H1 (cell line): ENCODE measurements at regions not wholly inside any gene's neighbourhood (a gene's known extent, or its start where the extent isn't known, plus 50 kb on each side); places are given as distances from the start of the nearest gene placed in this dataset.
A peak's percentile ranks its signal among the peaks of the same experiment; 100 is the strongest.

Experiments
- CTCF ChIA-PET: fragments of 300-600 bp; sonication (Branson Sonifier 250); formaldehyde crosslinking; loops from one replicate; lab custom pipeline; 2021; ENCODE audit not compliant: partially characterized antibody; lab: Charles Lee
- POLR2A ChIA-PET: fragments of 300-600 bp; sonication (Branson Sonifier 250); formaldehyde crosslinking; loops from one replicate; lab custom pipeline; 2021; ENCODE audit warnings: inconsistent platforms; ENCODE audit not compliant: partially characterized antibody; lab: Charles Lee
- DNase-seq, 2 experiments: peaks; one replicate each; pipeline versions ENCODE4 v3.0.0 to v3.0.0-alpha.2; 2010 to 2022; ENCODE audit warnings: low spot score in 2 of 2, low read depth in 1 of 2, mixed read lengths in 1 of 2
- FAIRE-seq: peaks from 2 replicates; lab custom pipeline; 2011; peaks lifted over from hg19 to GRCh38; lab: Jason Lieb, UNC
- H2AFZ ChIP-seq: 2 replicates; pipeline ENCODE4 v1.8.1; 2012; ENCODE audit warnings: low read length, inconsistent platforms
- H2AK5ac ChIP-seq: 2 replicates; pipeline ENCODE4 v1.6.1; 2013; ENCODE audit warnings: low read depth, low read length
- H2BK120ac ChIP-seq: replicated peaks from 2 replicates; pipeline ENCODE3; 2013; ENCODE audit warnings: low read depth, low read length, inconsistent platforms
- H2BK12ac ChIP-seq: 2 replicates; pipeline ENCODE4 v1.6.1; 2013; ENCODE audit warnings: low read depth, low read length
- H2BK15ac ChIP-seq: 2 replicates; pipeline ENCODE4 v1.6.1; 2013; ENCODE audit warnings: low read length
- H2BK20ac ChIP-seq: 2 replicates; pipeline ENCODE4 v1.6.1; 2013; ENCODE audit warnings: low read length
- H2BK5ac ChIP-seq: 2 replicates; pipeline ENCODE4 v1.6.1; 2013; ENCODE audit warnings: low read depth, low read length
- H3K14ac ChIP-seq: 2 replicates; pipeline ENCODE4 v1.6.1; 2013; ENCODE audit warnings: inconsistent platforms; ENCODE audit not compliant: insufficient read length
- H3K18ac ChIP-seq: 2 replicates; pipeline ENCODE4 v1.6.1; 2013; ENCODE audit warnings: low read length; ENCODE audit errors: extremely low read depth
- H3K23ac ChIP-seq: 2 replicates; pipeline ENCODE4 v1.6.1; 2013; ENCODE audit warnings: inconsistent platforms; ENCODE audit not compliant: insufficient read length
- H3K23me2 ChIP-seq: 2 replicates; pipeline ENCODE4 v1.6.1; 2013; ENCODE audit warnings: low read depth, low read length
- H3K27ac ChIP-seq: 2 replicates; pipeline ENCODE4 v1.6.1; 2011; ENCODE audit warnings: low read depth, low read length, inconsistent platforms
- H3K27me3 ChIP-seq, 4 experiments: replicated peaks in 1 of 4; 1 replicate in 1 of 4; 2 replicates in 3 of 4; pipeline versions ENCODE4 v1.6.1 to v1.8.1; 2011 to 2013; ENCODE audit warnings: low read length in 3 of 4, mild to moderate bottlenecking in 3 of 4, inconsistent platforms in 2 of 4, mixed read lengths in 2 of 4, moderate library complexity in 1 of 4; ENCODE audit not compliant: control insufficient read depth in 3 of 4, insufficient read depth in 3 of 4; ENCODE audit errors: extremely low read depth in 1 of 4
- H3K36me3 ChIP-seq, 4 experiments: 2 replicates each; pipeline versions ENCODE4 v1.6.1 to v1.8.1; 2011 to 2013; ENCODE audit warnings: mild to moderate bottlenecking in 4 of 4, low read length in 3 of 4, moderate library complexity in 2 of 4, control low read depth in 1 of 4, inconsistent platforms in 1 of 4; ENCODE audit not compliant: insufficient read depth in 4 of 4, control insufficient read depth in 2 of 4
- H3K4ac ChIP-seq: replicated peaks from 2 replicates; pipeline ENCODE3; 2013; ENCODE audit warnings: low read length, low read depth, mixed read lengths, inconsistent platforms; ENCODE audit not compliant: insufficient read length
- H3K4me1 ChIP-seq, 4 experiments: replicated peaks in 1 of 4; 1 replicate in 1 of 4; 2 replicates in 3 of 4; pipeline versions ENCODE4 v1.6.1 to v1.8.1; 2011 to 2013; ENCODE audit warnings: low read length in 3 of 4, inconsistent platforms in 2 of 4, mixed read lengths in 1 of 4; ENCODE audit not compliant: insufficient read depth in 4 of 4, control insufficient read depth in 3 of 4
- H3K4me2 ChIP-seq, 2 experiments: 2 replicates each; pipeline versions ENCODE4 v1.6.1 to v1.8.1; 2011 to 2013; ENCODE audit warnings: low read depth in 2 of 2, low read length in 2 of 2, control low read depth in 1 of 2, inconsistent platforms in 1 of 2, mild to moderate bottlenecking in 1 of 2; ENCODE audit not compliant: insufficient read depth in 1 of 2
- H3K4me3 ChIP-seq, 4 experiments: fragments of 200-600, 300-600 bp in 1 of 4; sonication (generic), shearing (Covaris generic), sonication (Bioruptor Twin) in 1 of 4; 2 replicates each; pipeline versions ENCODE4 v1.5.1 to v1.8.1; 2011 to 2016; ENCODE audit warnings: low read length in 4 of 4, low read depth in 3 of 4, control low read depth in 2 of 4, inconsistent platforms in 2 of 4, mild to moderate bottlenecking in 2 of 4, mixed read lengths in 1 of 4, moderate library complexity in 1 of 4; ENCODE audit not compliant: insufficient read depth in 2 of 4; ENCODE audit errors: extremely low read depth in 1 of 4
- H3K56ac ChIP-seq: replicated peaks from 2 replicates; pipeline ENCODE3; 2013; ENCODE audit warnings: low read depth, mild to moderate bottlenecking, mixed read lengths, low read length, inconsistent platforms; ENCODE audit not compliant: insufficient read length
- H3K79me1 ChIP-seq: 2 replicates; pipeline ENCODE4 v1.6.1; 2013; ENCODE audit warnings: low read depth, low read length, control low read depth
- H3K79me2 ChIP-seq, 2 experiments: 2 replicates each; pipeline versions ENCODE4 v1.6.1 to v1.8.1; 2012 to 2013; ENCODE audit warnings: low read length in 2 of 2, mild to moderate bottlenecking in 2 of 2, inconsistent platforms in 1 of 2; ENCODE audit not compliant: insufficient read depth in 2 of 2, control insufficient read depth in 1 of 2
- H3K9ac ChIP-seq, 4 experiments: replicated peaks in 1 of 4; 1 replicate in 1 of 4; 2 replicates in 3 of 4; pipeline versions ENCODE4 v1.6.1 to v1.8.1; 2011 to 2013; ENCODE audit warnings: low read depth in 3 of 4, low read length in 3 of 4, control low read depth in 2 of 4, mild to moderate bottlenecking in 2 of 4, moderate library complexity in 2 of 4, inconsistent platforms in 1 of 4; ENCODE audit errors: extremely low read depth in 1 of 4
- H3K9me3 ChIP-seq, 2 experiments: 2 replicates each; pipeline versions ENCODE4 v1.6.1 to v1.8.1; 2012 to 2013; ENCODE audit warnings: mild to moderate bottlenecking in 2 of 2, moderate library complexity in 2 of 2, control low read depth in 1 of 2, inconsistent platforms in 1 of 2, low read depth in 1 of 2, low read length in 1 of 2, mixed read lengths in 1 of 2; ENCODE audit not compliant: insufficient read depth in 2 of 2
- H4K20me1 ChIP-seq, 2 experiments: replicated peaks in 1 of 2; 2 replicates each; pipeline versions ENCODE3 to v1.8.1; 2011 to 2013; ENCODE audit warnings: inconsistent platforms in 2 of 2, low read length in 2 of 2, mild to moderate bottlenecking in 1 of 2; ENCODE audit not compliant: insufficient read depth in 2 of 2, control insufficient read depth in 1 of 2
- H4K5ac ChIP-seq: 2 replicates; pipeline ENCODE4 v1.6.1; 2013; ENCODE audit warnings: low read length, low read depth, mixed read lengths, inconsistent platforms; ENCODE audit not compliant: insufficient read length
- H4K8ac ChIP-seq: 2 replicates; pipeline ENCODE4 v1.8.0; 2013; ENCODE audit warnings: mild to moderate bottlenecking, moderate library complexity, low read length, inconsistent platforms; ENCODE audit not compliant: insufficient read depth; ENCODE audit errors: extremely low read depth
- H4K91ac ChIP-seq: replicated peaks from 2 replicates; pipeline ENCODE3; 2013; ENCODE audit warnings: low read length, mixed read lengths, inconsistent platforms; ENCODE audit not compliant: insufficient read length
- ASH2L ChIP-seq: fragments of 200-600, 300-600 bp; sonication (generic); IDR thresholded peaks from one replicate; pipeline ENCODE4 v1.7.1; 2017; ENCODE audit warnings: low read length
- EZH2 ChIP-seq: fragments of 200-600 bp; sonication (generic); IDR thresholded peaks from 2 replicates; pipeline ENCODE4 v1.7.1; 2012; ENCODE audit warnings: low read depth, mild to moderate bottlenecking, moderate library complexity, low read length, inconsistent platforms; ENCODE audit not compliant: severe bottlenecking
- TAF1 ChIP-seq: IDR thresholded peaks from 2 replicates; pipeline ENCODE4 v1.6.1; 2011; ENCODE audit warnings: mild to moderate bottlenecking, low read depth, low read length
- WGBS, 2 experiments: shearing (Covaris generic) in 1 of 2; methylation state at CpG; one replicate each; pipeline versions ENCODE4 v1.1.6 to v1.1.7; 2013 to 2015; ENCODE audit warnings: low lambda C conversion rate in 2 of 2, mixed read lengths in 2 of 2, inconsistent platforms in 1 of 2, low coverage in 1 of 2, missing lambda C conversion rate in 1 of 2; ENCODE audit not compliant: insufficient replicate concordance in 2 of 2, insufficient coverage in 1 of 2, insufficient read length in 1 of 2; ENCODE audit errors: extremely low coverage in 1 of 2, missing lambda C conversion rate in 1 of 2; 5-methylcytosine and 5-hydroxymethylcytosine counted together

DNA sequence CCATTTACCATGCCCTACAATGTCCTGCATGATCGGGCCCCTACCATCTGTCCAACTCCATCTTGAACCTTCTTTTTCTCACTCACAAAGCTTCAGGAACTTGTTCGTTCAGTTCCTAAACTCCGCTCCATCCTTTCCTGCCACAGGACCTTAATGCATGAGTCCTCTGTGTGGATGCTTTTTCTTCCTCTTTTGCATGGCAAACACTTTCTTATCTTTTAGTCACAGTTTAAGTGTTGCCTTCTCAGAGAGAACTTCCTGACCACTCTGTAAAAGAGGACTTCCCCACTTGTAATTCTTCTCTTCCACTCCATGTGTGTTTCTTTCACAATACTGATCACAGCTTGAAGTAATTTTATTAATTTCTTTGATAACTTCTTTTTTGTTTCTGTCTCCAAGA lies 54.4 kb upstream of the ETV6 start:
- WGBS, 2 experiments = 63% methylated on average over 3 of the region's 3 CpGs; no CpG with 5 or more reads in 1 of the 2 experiments
- no peak for FAIRE-seq
- H3K79me1 ChIP-seq = no peaks in the 10 kb centered on the region
- no peak for TF ChIP-seq EZH2
- no peak for TF ChIP-seq TAF1
- no peak for TF ChIP-seq ASH2L

More for the DNA sequence above, 54.4 kb upstream of the ETV6 start:
- Histone ChIP-seq H4K8ac (no peak overlapping the region), H3K4me2 (no peak overlapping the region), H3K18ac (no peak overlapping the region), H3K79me2 (no peaks in the 10 kb centered on the region), H3K23me2 (no peaks in the 10 kb centered on the region), H3K23ac (no peak overlapping the region), H3K27me3 (no peaks in the 10 kb centered on the region), H2AFZ (no peak overlapping the region), H2BK15ac (no peak overlapping the region), H3K4me3 (no peak overlapping the region), H2BK5ac (no peak overlapping the region), H4K5ac (no peak overlapping the region), H2BK12ac (peak overlapping the region; percentile 78; the same call in 1 of the 2 replicates), H3K9me3 (no peaks in the 10 kb centered on the region), H3K36me3 (no peaks in the 10 kb centered on the region), H3K4me1 (peaks cover 0 to 4% (median 3%) of the 10 kb centered on the region in 4 experiments; a peak in 6 of 7 replicates), H2BK20ac (peak overlapping the region; percentile 89; the same call in 1 of the 2 replicates), H2BK120ac (no peak overlapping the region), H2AK5ac (no peak overlapping the region), H3K56ac (no peak overlapping the region), H3K4ac (no peak overlapping the region), H4K20me1 (no peaks in the 10 kb centered on the region), H3K27ac (no peak overlapping the region), H4K91ac (no peak overlapping the region), H3K9ac (no peak overlapping the region), H3K14ac (no peak overlapping the region)
- POLR2A ChIA-PET = interaction anchor here (0.7 to 6.6 kb wide), 4 partner anchors 13 to 37 kb away, joined by 3 to 35 read pairs (median 3); no protein-coding TSS in a partner anchor
- CTCF ChIA-PET = interaction anchor here (0.6 to 1.3 kb wide), 2 partner anchors 14 to 191 kb away, joined by 3 to 5 read pairs; no protein-coding TSS in a partner anchor
- no peak for DNase-seq
